ENCODE measurements at regions not wholly inside any gene's neighbourhood (a gene's known extent, or its start where the extent isn't known, plus 50 kb on each side); places are given as distances from the start of the nearest gene placed in this dataset.

- no peak for TF ChIP-seq POLR2A (IDR thresholded peaks at IDR 0.05)
- TF ChIP-seq, protein P1, sequence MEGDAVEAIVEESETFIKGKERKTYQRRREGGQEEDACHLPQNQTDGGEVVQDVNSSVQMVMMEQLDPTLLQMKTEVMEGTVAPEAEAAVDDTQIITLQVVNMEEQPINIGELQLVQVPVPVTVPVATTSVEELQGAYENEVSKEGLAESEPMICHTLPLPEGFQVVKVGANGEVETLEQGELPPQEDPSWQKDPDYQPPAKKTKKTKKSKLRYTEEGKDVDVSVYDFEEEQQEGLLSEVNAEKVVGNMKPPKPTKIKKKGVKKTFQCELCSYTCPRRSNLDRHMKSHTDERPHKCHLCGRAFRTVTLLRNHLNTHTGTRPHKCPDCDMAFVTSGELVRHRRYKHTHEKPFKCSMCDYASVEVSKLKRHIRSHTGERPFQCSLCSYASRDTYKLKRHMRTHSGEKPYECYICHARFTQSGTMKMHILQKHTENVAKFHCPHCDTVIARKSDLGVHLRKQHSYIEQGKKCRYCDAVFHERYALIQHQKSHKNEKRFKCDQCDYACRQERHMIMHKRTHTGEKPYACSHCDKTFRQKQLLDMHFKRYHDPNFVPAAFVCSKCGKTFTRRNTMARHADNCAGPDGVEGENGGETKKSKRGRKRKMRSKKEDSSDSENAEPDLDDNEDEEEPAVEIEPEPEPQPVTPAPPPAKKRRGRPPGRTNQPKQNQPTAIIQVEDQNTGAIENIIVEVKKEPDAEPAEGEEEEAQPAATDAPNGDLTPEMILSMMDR (IDR thresholded peaks at IDR 0.05) = no peak
Observed at GRCh38 chr2:515441-516127, 161.6 kb downstream of the TMEM18 start.
